CD14-positive monocyte (primary cell): ENCODE measurements at regions not wholly inside any gene's neighbourhood (a gene's known extent, or its start where the extent isn't known, plus 50 kb on each side); places are given as distances from the start of the nearest gene placed in this dataset.

Source experiments
- DNase-seq, 3 donors: peaks; one replicate each; pipeline ENCODE4 v3.0.0-alpha.2; 2011 to 2022
- H2AFZ ChIP-seq: 2 replicates; pipeline ENCODE4 v1.6.0; 2012; ENCODE audit warnings: mild to moderate bottlenecking, low read depth, low read length, inconsistent platforms; ENCODE audit not compliant: insufficient read depth, poor library complexity, severe bottlenecking
- H3K27ac ChIP-seq, 2 donors: 1 replicate in 1 of 2; 2 replicates in 1 of 2; pipeline ENCODE4 v1.5.1; 2012 to 2013; ENCODE audit warnings: low read length in 2 of 2, control low read depth in 1 of 2, inconsistent platforms in 1 of 2, low read depth in 1 of 2, mild to moderate bottlenecking in 1 of 2
- H3K27me3 ChIP-seq, 2 donors: one replicate each; pipeline versions ENCODE4 v1.6.0 to v1.6.1; 2011 to 2013; ENCODE audit warnings: low read length in 2 of 2; ENCODE audit not compliant: control insufficient read depth in 2 of 2, insufficient read depth in 2 of 2
- H3K36me3 ChIP-seq, 2 donors: replicated peaks in 1 of 2; 1 replicate in 1 of 2; 2 replicates in 1 of 2; pipeline versions ENCODE4 v1.5.1 to v1.6.1; 2012 to 2013; ENCODE audit warnings: low read length in 2 of 2, control low read depth in 1 of 2, inconsistent platforms in 1 of 2, mild to moderate bottlenecking in 1 of 2; ENCODE audit not compliant: insufficient read depth in 2 of 2, control insufficient read depth in 1 of 2
- H3K4me1 ChIP-seq, 2 donors: 1 replicate in 1 of 2; 2 replicates in 1 of 2; pipeline versions ENCODE4 v1.5.1 to v1.6.1; 2012 to 2013; ENCODE audit warnings: low read length in 2 of 2, control low read depth in 1 of 2, inconsistent platforms in 1 of 2, mild to moderate bottlenecking in 1 of 2, moderate library complexity in 1 of 2; ENCODE audit not compliant: insufficient read depth in 2 of 2, control insufficient read depth in 1 of 2
- H3K4me2 ChIP-seq: replicated peaks from 2 replicates; pipeline ENCODE3; 2012; ENCODE audit warnings: low read length, moderate library complexity, mild to moderate bottlenecking; ENCODE audit not compliant: poor library complexity, severe bottlenecking; ENCODE audit errors: extremely low read depth
- H3K4me3 ChIP-seq, 3 experiments: fragments of 200-600 bp in 1 of 3; sonication (generic) in 1 of 3; replicated peaks in 1 of 3; 1 replicate in 2 of 3; 2 replicates in 1 of 3; pipeline ENCODE4 v1.5.1; 2011 to 2013; ENCODE audit warnings: low read length in 3 of 3, mild to moderate bottlenecking in 3 of 3, control low read depth in 2 of 3, low read depth in 2 of 3, inconsistent platforms in 1 of 3, moderate library complexity in 1 of 3
- H3K79me2 ChIP-seq: 2 replicates; pipeline ENCODE4 v1.6.0; 2012; ENCODE audit warnings: mild to moderate bottlenecking, control low read depth, inconsistent platforms, low read length, moderate library complexity; ENCODE audit not compliant: insufficient read depth
- H3K9ac ChIP-seq: 2 replicates; pipeline ENCODE4 v1.6.0; 2017; ENCODE audit warnings: low read length, mild to moderate bottlenecking; ENCODE audit not compliant: insufficient read depth, poor library complexity, severe bottlenecking
- H3K9me3 ChIP-seq, 2 donors: replicated peaks in 1 of 2; 1 replicate in 1 of 2; 2 replicates in 1 of 2; pipeline versions ENCODE4 v1.5.1 to v1.6.1; 2012 to 2013; ENCODE audit warnings: low read length in 2 of 2, control low read depth in 1 of 2; ENCODE audit not compliant: control insufficient read depth in 1 of 2, insufficient read depth in 1 of 2
- H4K20me1 ChIP-seq: 2 replicates; pipeline ENCODE4 v1.6.0; 2012; ENCODE audit warnings: mild to moderate bottlenecking, low read length, control low read depth, moderate library complexity; ENCODE audit not compliant: insufficient read depth
- H3K27ac Mint-ChIP-seq, 7 donors: one replicate each; pipeline ENCODE4 v1.8.0; 2020; ENCODE audit warnings: mild to moderate bottlenecking in 7 of 7, mixed read lengths in 7 of 7, moderate library complexity in 6 of 7, inconsistent platforms in 2 of 7
- H3K27me3 Mint-ChIP-seq, 3 donors: one replicate each; pipeline ENCODE4 v1.8.0; 2021 to 2022; ENCODE audit warnings: low read depth in 3 of 3, mild to moderate bottlenecking in 3 of 3, mixed read lengths in 3 of 3, moderate library complexity in 3 of 3, inconsistent platforms in 1 of 3
- H3K36me3 Mint-ChIP-seq, 2 donors: one replicate each; pipeline ENCODE4 v1.8.0; 2020; ENCODE audit warnings: mixed read lengths in 2 of 2, inconsistent platforms in 1 of 2, mild to moderate bottlenecking in 1 of 2
- H3K4me1 Mint-ChIP-seq: one replicate; pipeline ENCODE4 v1.8.0; 2020; ENCODE audit warnings: mild to moderate bottlenecking, mixed read lengths
- H3K4me3 Mint-ChIP-seq, 2 donors: one replicate each; pipeline ENCODE4 v1.8.0; 2020; ENCODE audit warnings: mild to moderate bottlenecking in 2 of 2, mixed read lengths in 2 of 2, moderate library complexity in 1 of 2
- H3K9me3 Mint-ChIP-seq, 7 donors: one replicate each; pipeline ENCODE4 v1.8.0; 2020 to 2022; ENCODE audit warnings: mixed read lengths in 7 of 7, mild to moderate bottlenecking in 6 of 7, moderate library complexity in 6 of 7, inconsistent platforms in 2 of 7
- CTCF ChIP-seq: fragments of 200-600 bp; IDR thresholded peaks from one replicate; pipeline ENCODE4 v1.8.0; 2022; ENCODE audit warnings: antibody characterized with exemption, mild to moderate bottlenecking
- WGBS: methylation state at CpG from one replicate; pipeline ENCODE4 v1.1.5; 2013; ENCODE audit warnings: missing lambda C conversion rate; ENCODE audit not compliant: insufficient coverage; 5-methylcytosine and 5-hydroxymethylcytosine counted together
- intact Hi-C, 2 donors: fragments of 100-400 bp; cut with micrococcal nuclease; formaldehyde crosslinking; loops; one replicate each; pipeline versions ENCODE4 v1.15.0 to v1.15.1; 2023

DNA sequence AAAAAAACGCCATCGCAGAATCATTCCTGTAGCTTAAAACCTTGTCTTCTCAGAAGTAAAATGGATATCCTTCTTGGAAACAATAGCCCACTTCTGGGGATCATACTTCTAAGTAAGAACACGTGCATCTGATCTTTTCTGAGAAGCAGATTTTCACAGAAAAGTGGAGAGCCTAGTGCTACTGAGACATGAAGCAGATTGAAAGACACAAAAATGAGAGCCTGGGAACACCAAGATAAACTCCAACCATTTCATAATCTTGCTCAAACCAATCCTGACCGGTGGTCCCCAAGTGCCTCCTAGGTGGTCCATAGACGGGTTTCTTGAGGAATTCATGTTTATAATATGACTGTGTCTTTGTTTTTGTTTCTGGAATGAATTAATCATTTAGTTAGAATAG lies 191.2 kb downstream of the IRS1 start:
- no peaks in the 10 kb centered on the region for H3K36me3 ChIP-seq
- no peak overlapping the region for H3K9ac ChIP-seq
- no CpG with 5 or more reads among the region's 5 CpGs for WGBS
- no peaks in the 10 kb centered on the region for H3K27me3 ChIP-seq
- Mint-ChIP-seq H3K36me3 (no peaks in the 10 kb centered on the region), H3K4me3 (no peak overlapping the region), H3K9me3 (peaks cover 0 to 4% (median 0%) of the 10 kb centered on the region in 7 donors), H3K27me3 (peaks cover 0 to 5% (median 2%) of the 10 kb centered on the region in 3 donors), H3K4me1 (no peaks in the 10 kb centered on the region), H3K27ac (no peak overlapping the region)
- intact Hi-C loops = no loop called here
- H2AFZ ChIP-seq = no peak overlapping the region
- H4K20me1 ChIP-seq = no peaks in the 10 kb centered on the region
- H3K79me2 ChIP-seq = no peaks in the 10 kb centered on the region
- H3K4me1 ChIP-seq = no peaks in the 10 kb centered on the region
- H3K9me3 ChIP-seq = no peaks in the 10 kb centered on the region
- no peak overlapping the region for H3K4me2 ChIP-seq
- TF ChIP-seq CTCF = no peak
- no peak overlapping the region for H3K4me3 ChIP-seq
- DNase-seq = no peak
- H3K27ac ChIP-seq = no peak overlapping the region

DNA sequence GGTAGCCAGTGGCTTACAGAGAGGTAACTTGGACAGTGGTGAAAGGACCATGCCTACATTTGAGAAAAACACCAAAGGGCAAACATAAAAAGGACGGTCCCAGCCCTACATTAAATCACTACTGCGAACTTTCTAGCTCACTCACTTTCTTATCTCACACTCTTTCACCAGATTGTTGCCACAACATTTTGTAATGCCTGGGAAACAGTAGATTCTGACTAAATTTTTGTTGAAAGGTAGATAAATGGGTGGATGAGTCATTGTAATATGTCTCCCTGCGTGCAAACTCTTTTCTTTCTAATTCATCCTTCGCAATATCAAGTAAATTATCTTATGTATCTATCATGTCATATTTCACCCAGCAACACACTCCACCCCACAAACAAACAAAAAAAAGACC lies 192.2 kb downstream of the IRS1 start:
- H3K4me1 ChIP-seq = no peaks in the 10 kb centered on the region
- H3K4me2 ChIP-seq = no peak overlapping the region
- WGBS = no CpG with 5 or more reads among the region's 4 CpGs
- H3K9ac ChIP-seq = no peak overlapping the region
- H3K27me3 ChIP-seq = no peaks in the 10 kb centered on the region
- no peaks in the 10 kb centered on the region for H3K36me3 ChIP-seq
- intact Hi-C loops = no loop called here
- no peak overlapping the region for H3K27ac Mint-ChIP-seq
- H3K36me3 Mint-ChIP-seq = no peaks in the 10 kb centered on the region
- H3K79me2 ChIP-seq = no peaks in the 10 kb centered on the region
- H3K9me3 ChIP-seq = no peaks in the 10 kb centered on the region
- H2AFZ ChIP-seq = no peak overlapping the region
- no peaks in the 10 kb centered on the region for H3K4me1 Mint-ChIP-seq
- no peak for TF ChIP-seq CTCF
- no peak overlapping the region for H3K4me3 Mint-ChIP-seq
- no peaks in the 10 kb centered on the region for H3K9me3 Mint-ChIP-seq
- no peaks in the 10 kb centered on the region for H4K20me1 ChIP-seq
- no peak overlapping the region for H3K27ac ChIP-seq
- no peak for DNase-seq
- H3K27me3 Mint-ChIP-seq = peaks cover 0 to 4% (median 2%) of the 10 kb centered on the region in 3 donors
- no peak overlapping the region for H3K4me3 ChIP-seq
